ENCODE measurements at regions not wholly inside any gene's neighbourhood (a gene's known extent, or its start where the extent isn't known, plus 50 kb on each side); places are given as distances from the start of the nearest gene placed in this dataset.

DNA sequence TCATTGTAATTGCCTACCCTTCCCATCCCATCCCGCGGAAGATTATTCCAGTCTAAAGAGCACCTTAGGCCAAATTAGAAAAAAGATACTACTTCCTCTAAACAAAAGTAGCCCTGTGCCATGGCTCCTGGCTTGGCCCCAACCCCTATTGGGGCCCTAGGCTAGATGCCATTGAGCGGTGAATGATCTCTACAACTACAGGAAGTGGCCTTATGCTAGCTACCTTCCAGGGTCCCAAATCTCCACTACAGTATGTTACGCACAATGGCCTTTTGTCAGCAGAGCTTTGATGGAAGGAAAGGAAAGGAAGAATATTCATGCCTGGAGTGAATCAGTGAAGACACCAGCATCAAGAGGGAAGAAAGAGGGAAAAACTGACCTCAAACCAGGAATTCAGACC is 73.3 kb upstream of the OSMR start:
- Histone ChIP-seq H3K4me1 (ENCODE audit: low read depth) (no peaks in the 10 kb centered on the region), H3K4me3 (no peak overlapping the region), H3K36me3 (ENCODE audit: low read depth) (no peaks in the 10 kb centered on the region), H3K9me3 (no peaks in the 10 kb centered on the region)
- ATAC-seq (no peak), DNase-seq (no peak)
- TF ChIP-seq, protein P1, sequence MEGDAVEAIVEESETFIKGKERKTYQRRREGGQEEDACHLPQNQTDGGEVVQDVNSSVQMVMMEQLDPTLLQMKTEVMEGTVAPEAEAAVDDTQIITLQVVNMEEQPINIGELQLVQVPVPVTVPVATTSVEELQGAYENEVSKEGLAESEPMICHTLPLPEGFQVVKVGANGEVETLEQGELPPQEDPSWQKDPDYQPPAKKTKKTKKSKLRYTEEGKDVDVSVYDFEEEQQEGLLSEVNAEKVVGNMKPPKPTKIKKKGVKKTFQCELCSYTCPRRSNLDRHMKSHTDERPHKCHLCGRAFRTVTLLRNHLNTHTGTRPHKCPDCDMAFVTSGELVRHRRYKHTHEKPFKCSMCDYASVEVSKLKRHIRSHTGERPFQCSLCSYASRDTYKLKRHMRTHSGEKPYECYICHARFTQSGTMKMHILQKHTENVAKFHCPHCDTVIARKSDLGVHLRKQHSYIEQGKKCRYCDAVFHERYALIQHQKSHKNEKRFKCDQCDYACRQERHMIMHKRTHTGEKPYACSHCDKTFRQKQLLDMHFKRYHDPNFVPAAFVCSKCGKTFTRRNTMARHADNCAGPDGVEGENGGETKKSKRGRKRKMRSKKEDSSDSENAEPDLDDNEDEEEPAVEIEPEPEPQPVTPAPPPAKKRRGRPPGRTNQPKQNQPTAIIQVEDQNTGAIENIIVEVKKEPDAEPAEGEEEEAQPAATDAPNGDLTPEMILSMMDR (IDR thresholded peaks at IDR 0.05): no peak
- intact Hi-C loops (cut with DNase I, micrococcal nuclease): no loop called here

GRCh38 chr5:38775218-38775840 is 70.5 kb upstream of the OSMR start:
- no peaks in the 10 kb centered on the region for H3K9me3 ChIP-seq
- intact Hi-C loops (cut with DNase I, micrococcal nuclease): no loop called here
- ATAC-seq: no peak

DNA sequence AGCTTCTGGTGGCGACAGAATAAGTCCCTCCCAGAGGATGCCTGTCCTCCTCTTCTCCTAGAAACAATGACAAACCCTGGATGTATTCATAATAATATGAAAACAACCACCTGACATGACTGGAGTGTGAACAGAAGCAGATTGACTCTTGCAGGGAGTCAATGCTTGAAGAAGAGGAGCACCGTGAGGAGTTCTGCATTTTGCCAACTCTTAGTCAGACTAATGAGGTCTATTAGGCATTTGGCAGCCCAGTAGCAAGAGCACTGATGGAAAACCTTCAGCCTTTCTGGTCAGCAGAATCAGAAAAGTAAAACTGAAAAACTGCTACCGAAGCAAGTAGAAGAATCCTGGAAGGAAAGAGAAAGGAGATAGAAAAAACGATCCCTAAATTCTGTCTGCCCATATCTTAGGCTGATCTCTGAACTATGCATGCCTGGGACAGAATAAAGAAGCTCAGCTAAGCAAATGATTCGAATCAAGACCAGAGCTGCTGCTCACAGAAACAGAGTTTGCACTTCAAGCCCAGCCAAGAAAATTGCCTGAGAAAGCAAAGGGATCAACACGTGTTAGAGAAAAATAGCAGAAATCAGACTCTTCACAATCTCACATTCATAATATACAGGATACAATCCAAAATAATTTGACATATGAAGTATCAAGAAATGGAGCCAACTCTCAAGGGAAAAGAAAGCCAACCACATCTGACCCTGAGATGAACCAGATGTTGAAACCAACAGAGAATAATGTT is 69.5 kb upstream of the OSMR start:
- no peaks in the 10 kb centered on the region for H3K4me1 ChIP-seq (ENCODE audit: low read depth)
- ATAC-seq: no peak
- TF ChIP-seq, protein P1 (IDR thresholded peaks at IDR 0.05): no peak
- DNase-seq: no peak
- intact Hi-C loops (cut with DNase I, micrococcal nuclease): no loop called here
- no peaks in the 10 kb centered on the region for H3K36me3 ChIP-seq (ENCODE audit: low read depth)
- no peak overlapping the region for H3K4me3 ChIP-seq
- no peaks in the 10 kb centered on the region for H3K9me3 ChIP-seq

More at GRCh38 chr5:38775218-38775840, 70.5 kb upstream of the OSMR start:
- no peak for DNase-seq
- Histone ChIP-seq H3K4me1 (ENCODE audit: low read depth) (no peaks in the 10 kb centered on the region), H3K36me3 (ENCODE audit: low read depth) (no peaks in the 10 kb centered on the region), H3K4me3 (no peak overlapping the region)
- TF ChIP-seq, protein P1 (IDR thresholded peaks at IDR 0.05): no peak

DNA sequence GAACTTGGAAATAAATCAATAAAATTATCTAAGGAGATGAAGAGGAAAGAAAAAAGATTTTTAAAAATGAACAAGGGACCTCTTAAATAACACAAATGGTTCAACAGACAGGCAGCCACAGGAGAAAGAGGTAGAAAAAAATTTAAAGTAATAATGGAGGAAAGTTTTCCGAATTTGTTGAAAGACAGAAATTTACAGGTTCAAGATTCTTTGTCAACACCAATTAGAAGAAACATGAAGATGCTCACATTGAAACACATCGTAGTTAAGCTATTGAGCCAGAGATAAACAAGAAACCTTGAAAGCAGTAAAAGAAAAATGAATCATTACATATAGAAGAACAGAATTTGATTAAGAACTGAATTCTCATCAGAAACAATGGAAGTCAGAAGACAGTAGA is 68.7 kb upstream of the OSMR start:
- DNase-seq (no peak), ATAC-seq (no peak)
- Histone ChIP-seq H3K4me1 (ENCODE audit: low read depth) (no peaks in the 10 kb centered on the region), H3K9me3 (no peaks in the 10 kb centered on the region), H3K36me3 (ENCODE audit: low read depth) (no peaks in the 10 kb centered on the region), H3K4me3 (no peak overlapping the region)
- TF ChIP-seq, protein P1 (IDR thresholded peaks at IDR 0.05): no peak
- intact Hi-C loops (cut with DNase I, micrococcal nuclease): no loop called here

DNA sequence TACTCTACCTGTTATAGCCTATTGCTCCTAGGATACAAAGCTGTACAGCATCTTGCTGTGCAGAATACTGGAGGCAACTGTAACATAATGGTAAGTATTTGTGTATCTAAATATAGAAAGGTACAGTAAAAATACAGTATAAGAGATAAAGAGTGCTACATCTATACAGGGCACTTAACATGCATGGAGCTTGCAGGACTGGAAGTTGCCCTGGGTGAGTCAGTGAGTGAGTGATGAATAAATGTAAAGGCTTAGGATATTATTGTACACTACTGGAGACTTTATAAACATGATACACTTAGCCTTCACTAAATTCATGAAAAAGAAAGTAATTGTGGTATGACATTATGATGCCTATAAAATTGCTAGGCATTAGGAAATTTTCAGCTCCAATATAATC is 65.5 kb upstream of the OSMR start:
- Histone ChIP-seq H3K9me3 (no peaks in the 10 kb centered on the region), H3K4me1 (ENCODE audit: low read depth) (no peaks in the 10 kb centered on the region), H3K36me3 (ENCODE audit: low read depth) (no peaks in the 10 kb centered on the region), H3K4me3 (no peak overlapping the region)
- DNase-seq (no peak), ATAC-seq (no peak)
- intact Hi-C loops (cut with DNase I, micrococcal nuclease): no loop called here
- TF ChIP-seq, protein P1 (IDR thresholded peaks at IDR 0.05): no peak

All from mucosa of descending colon (tissue), 3 donors.